RPMI8226 (cell line): ENCODE measurements at regions not wholly inside any gene's neighbourhood (a gene's known extent, or its start where the extent isn't known, plus 50 kb on each side); places are given as distances from the start of the nearest gene placed in this dataset.
"Not testable (repeated sequence)": the region's sequence is repeated elsewhere in the genome, so short reads cannot be mapped to it uniquely, and the experiment has no call there.

Source experiments
- DNase-seq: peaks from one replicate; pipeline ENCODE4 v3.0.0-alpha.2; 2015

DNA sequence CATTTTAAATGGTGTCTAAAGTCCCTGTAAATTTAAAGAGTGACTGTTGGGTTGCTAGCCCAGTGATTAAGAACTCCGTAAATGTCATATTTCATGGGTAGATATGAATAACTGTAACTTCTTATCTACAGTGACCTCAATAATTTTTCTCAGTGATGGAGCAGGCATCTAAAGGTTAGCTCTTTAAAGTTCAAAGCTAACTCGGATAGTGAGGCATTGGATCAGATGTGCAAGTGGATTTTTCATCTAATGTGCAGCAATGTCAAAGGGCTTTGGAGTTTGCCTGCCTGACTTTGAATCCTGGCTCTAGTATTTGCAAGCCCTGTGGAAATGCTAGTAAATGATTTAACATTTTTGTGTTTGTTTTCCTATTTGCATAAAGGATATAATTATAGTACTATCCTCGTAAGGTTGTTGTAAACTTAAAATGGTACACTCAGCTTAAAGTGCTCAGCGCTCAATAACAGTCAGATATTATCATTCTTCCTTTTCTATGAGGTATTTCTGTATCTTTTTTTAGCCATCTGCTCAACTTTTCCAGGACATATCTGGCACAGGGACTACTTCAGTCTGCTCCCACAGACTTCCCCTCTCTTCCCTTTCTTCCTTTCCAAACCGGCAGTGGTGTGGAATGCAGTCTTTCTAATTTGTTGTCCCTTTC lies 163.7 kb upstream of the ELL2 start:
- no peak for DNase-seq

DNA sequence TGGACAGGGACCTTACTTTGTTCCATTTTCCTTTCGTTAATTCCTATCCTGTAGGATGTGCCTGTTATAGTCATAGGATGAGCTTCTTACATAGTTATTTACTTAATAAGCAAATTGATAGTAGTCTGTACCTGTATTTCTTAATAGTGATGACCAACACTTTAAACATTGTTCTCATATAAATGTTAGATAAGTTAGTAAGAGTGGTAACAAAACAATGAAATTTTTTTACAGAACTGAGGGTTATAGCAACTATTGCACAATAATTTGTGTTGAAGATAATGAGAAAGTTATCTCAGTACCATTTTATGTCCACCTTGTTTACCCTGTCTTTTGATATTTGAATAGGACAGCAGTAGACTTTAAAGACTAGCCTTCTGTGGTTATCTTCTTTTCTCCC lies 162.9 kb upstream of the ELL2 start:
- no peak for DNase-seq

DNA sequence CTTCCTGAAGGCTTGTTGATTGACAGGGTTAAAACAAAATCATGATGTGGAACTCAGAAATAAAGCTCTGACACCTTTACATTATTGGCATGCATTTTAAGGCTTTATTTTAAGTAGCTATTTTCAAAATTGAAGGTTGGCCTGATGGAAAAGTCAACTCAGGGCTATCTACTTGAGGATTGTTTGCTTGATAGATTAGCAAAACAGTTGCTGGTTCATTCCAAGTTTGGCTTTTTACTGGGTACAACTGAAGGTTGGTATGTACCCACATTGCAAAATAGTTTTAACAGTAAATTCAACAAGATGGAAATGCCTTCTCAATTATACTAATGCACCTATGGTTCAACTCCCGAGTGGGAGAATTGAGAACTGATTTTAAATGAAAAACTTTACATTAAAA lies 161.8 kb upstream of the ELL2 start:
- DNase-seq: no peak

DNA sequence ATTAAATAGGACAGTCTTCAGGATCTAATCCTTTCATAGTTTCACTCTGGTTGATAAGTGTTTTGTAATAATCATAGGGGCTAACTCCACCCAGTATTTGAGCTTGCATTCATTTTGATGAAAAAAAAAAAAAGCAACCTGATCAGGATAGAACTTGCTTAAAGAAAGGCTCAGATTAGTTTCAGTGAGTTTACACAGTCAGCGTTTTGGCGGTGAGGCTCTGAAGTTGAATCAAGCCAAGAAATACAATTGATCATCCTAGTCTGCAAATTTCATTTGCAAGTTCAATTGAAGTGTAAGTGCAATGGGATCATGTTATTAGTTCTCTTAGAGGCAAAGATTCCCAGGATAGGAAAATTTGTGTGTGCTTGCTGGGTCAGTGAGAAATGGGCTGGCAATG lies 159.7 kb upstream of the ELL2 start:
- no peak for DNase-seq

DNA sequence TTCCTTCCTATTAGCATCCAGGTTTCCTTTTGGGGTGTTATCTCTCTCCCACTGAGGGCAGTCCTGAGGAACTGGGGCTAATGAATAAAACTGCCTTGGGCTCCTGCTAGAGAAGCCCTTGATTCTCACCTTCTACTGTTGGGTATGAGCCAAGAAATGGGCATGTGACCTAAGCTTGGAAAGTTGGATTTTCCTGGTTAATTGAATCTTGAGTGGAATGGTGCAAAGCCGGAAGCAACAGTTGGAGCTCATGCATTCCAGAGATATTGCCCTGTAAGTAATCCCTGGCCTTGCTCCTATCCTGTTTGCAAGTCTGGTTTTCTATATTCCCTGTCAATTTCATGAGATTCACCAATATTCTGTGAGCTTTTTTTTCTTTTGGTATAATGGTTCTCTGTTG lies 158.5 kb upstream of the ELL2 start:
- no peak for DNase-seq

DNA sequence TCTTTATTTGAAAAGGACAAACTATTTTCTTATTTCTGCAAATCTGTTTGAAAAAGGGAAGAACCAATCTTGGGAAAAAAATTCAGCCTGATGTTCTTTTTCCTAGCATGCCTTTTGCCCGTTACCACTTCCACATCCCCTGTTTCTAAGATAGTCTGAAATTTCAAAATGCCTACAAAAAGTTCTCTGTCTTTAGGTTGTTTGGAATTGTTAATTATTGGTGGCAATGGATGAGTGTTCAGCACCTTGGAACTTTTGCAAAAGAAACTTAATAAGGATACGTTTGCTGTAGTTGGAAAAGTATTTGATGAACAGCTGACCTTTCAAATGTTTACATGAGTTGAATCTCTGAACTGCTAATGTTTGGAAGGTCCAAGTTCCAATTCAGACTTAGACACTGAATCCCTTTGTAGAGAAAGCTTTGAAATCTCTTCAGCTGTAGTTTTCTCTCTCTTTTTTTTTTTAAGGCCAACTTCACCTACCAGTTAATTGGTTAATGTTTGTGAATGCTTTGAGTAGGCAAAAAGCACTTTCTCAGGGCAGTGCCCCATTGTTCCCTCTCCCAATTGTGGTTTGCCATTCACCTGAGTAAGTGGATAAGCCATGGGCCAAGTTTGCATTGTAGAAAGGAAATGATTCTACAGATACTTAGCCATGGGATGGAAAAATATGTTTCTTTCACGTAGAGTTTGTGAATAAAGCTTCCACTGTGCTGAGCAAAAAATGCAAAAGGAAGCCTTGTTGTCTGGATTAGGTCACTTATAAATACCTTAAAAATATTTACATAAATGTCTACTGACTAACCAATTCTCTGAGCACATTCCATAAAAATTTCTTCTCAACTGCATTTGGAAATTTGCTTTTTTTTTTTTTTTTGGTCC lies 156.4 kb upstream of the ELL2 start:
- DNase-seq: no peak

DNA sequence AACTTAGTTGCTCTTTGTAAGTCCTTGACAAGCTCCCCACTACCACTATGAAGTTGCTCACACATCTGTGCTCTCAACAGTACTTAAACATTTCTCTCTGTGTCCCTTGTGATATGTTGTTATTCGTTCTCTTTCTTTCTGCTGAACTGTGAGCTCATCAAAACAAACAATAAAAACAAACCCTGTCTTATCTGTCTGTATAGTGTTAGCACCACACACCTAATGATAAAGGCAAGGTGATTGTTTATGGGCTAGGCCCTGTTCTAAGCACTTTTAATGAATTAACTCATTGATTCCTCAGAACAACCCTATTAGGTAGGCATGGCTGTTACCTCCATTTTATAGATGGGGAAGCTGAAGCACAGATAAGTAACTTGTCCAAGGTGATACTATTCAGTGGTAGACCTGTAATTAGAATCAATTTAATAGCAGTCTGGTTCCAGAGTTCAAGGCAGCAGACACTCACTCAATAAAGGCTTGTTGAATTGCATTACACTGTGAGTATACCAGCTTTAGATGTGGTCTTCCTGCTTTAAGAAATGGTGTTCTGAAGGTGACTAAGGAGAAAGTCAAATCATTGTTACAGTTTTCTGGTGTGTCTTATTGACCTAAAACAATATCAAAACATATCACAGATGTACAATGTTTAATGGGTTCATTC lies 153.6 kb upstream of the ELL2 start:
- DNase-seq: no peak

DNA sequence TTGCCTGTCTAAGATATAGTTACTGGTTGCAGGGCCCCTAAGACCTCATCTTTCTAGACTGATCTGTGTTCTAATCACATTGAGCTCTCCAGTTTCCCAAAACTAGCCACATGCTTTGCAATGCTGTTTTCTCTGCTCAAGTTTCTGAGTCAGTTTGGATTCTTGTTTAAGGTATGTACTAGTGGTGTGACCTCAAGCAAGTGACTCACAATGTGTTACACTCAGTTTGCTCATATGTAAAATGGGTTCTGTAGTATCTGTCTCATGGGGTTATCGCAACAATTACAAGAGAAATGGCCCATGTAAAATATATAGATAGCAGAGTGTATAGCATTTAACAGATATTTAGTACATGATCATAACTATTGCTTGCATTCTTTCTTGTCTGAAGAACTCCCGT lies 153.1 kb upstream of the ELL2 start:
- DNase-seq: no peak

DNA sequence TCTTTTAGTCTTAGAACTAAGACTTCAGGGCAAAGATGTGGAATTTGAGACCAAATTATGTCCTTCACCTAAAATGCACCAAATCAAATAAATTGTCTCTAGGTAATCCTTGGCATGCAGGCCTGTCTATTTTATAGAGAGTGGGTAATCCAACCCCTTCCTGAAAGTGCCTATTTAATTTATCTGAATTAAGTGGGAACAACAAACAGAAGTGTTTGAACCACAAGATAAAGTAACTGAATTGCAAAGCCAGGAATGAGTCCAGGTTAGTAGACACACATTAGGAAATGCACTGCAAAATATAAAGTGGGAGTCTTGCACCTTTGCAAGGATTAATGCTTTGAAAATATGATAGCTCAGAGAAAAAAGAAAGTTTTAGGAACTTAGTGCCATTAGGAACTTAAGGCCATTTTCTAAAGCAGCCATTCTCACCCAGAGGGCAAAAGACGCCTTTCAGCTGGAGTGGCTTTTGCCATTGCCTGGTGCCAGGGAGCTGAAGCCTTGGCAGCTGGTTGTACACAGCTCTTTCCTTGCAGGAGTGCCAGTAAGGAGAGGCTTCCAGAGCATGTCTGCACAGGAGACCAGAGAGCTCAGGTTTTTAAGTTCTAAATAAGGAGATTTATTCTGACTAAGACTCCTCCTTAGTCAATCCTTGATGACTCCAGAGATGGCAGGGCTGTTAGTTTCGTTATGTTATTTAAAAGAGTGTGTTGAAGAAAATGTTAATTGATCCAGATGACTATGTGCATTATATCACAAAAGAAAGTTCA lies 151.7 kb upstream of the ELL2 start:
- DNase-seq: no peak

DNA sequence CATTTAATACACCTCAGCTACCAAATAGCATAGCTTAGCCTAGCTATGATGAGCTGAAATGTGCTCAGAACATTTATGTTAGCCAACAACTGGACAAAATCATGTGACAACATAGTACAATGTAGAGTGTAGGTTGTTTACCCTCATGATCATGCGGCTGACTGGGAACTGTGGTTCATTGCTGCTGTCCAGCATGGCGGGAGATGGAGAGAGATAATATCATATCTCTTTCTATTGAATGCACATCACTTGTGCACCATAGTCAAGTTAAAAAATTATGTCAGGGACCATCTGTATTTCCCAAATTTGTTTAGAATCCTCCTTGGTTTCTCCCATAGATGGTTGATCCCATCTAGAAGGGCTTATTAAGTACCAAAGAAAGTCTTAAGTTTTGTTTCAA lies 151.1 kb upstream of the ELL2 start:
- DNase-seq: no peak

DNA sequence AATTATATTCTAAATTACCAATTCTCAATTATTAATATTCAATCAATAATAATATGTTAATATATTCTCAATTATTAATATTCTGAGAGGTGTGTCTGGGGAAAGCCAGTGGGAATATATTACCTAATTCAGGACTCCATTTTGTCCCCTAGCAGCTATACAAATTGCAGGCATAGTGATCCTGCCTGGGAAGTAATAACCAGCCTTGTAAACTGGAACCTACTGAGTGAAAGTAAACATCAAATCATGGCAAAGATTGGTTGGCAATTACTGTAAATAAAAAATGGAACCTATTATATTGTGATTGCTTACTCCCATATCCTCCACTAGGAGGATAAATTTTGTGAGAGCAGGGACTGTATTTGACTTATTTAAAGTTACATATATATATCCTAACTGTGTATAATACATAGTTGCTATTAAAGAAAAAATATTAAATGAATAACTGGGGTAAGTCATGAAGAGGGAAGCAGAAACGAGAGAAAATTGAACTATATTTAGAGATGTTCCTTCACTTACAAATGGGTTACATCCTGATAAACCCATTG lies 150.5 kb upstream of the ELL2 start:
- DNase-seq: no peak

DNA sequence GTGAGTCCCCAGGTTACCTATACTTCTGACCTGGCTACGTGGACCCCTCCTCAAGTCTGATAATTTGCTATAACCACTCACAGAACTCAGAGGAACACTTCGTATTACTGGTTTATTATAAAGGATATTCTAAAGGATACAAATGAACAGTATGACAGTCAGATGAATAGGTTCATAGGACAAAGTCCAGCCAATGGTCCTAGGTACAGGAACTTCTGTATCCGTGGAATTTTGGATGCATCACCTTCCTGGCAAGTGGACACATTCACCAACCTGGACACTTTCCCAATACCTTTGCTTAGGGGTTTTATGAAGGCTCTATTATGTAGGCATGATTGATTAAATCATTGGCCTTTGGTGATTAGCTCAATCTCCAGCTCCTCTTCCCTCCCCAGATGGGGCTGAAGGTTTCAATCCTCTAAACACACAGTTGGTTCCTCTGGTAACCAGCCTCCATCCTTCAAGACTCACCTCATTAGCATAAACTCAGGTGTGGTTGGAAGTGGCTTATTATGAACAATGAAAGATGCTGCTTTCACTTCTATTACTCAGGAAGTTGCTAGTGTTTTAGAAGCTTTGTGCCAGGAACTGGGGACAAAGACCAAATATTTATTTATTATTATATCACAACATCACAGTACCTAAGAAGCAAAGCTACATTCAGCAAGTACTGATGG lies 149.6 kb upstream of the ELL2 start:
- DNase-seq: no peak

DNA sequence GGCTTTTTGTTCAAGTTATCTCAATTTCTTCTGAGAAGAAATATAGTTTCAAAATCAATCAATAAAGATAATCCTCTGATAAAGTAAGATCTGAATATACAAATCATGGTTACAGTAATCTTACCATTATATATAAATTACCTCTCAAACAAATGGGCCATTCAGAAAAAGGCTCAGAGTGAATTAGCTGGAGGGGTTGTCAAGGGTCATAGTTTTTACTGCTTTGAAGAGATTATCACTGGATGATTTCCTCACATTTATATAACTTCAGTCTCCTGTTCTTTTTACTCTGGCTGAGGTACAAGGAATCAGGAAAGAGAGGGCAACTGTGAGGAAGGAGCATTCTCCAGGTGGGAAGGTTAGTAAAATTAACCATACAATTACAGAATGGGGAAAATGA lies 148.6 kb upstream of the ELL2 start:
- DNase-seq: no peak

DNA sequence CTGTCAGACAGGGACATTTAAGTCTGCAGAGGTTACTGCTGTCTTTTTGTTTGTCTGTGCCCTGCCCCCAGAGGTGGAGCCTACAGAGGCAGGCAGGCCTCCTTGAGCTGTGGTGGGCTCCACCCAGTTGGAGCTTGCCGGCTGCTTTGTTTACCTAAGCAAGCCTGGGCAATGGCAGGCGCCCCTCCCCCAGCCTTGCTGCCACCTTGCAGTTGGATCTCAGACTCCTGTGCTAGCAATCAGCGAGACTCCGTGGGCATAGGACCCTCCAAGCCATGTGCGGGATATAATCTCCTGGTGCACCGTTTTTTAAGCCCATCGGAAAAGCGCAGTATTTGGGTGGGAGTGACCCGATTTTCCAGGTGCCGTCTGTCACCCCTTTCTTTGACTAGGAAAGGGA lies 147.0 kb upstream of the ELL2 start:
- not testable (repeated sequence) for DNase-seq

DNA sequence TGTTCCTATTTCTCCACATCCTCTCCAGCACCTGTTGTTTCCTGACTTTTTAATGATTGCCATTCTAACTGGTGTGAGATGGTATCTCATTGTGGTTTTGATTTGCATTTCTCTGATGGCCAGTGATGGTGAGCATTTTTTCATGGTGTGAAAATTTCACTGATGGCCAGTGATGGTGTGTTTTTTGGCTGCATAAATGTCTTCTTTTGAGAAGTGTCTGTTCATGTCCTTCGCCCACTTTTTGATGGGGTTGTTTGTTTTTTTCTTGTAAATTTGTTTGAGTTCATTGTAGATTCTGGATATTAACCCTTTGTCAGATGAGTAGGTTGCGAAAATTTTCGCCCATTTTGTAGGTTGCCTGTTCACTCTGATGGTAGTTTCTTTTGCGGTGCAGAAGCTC lies 142.2 kb upstream of the ELL2 start:
- not testable (repeated sequence) for DNase-seq

DNA sequence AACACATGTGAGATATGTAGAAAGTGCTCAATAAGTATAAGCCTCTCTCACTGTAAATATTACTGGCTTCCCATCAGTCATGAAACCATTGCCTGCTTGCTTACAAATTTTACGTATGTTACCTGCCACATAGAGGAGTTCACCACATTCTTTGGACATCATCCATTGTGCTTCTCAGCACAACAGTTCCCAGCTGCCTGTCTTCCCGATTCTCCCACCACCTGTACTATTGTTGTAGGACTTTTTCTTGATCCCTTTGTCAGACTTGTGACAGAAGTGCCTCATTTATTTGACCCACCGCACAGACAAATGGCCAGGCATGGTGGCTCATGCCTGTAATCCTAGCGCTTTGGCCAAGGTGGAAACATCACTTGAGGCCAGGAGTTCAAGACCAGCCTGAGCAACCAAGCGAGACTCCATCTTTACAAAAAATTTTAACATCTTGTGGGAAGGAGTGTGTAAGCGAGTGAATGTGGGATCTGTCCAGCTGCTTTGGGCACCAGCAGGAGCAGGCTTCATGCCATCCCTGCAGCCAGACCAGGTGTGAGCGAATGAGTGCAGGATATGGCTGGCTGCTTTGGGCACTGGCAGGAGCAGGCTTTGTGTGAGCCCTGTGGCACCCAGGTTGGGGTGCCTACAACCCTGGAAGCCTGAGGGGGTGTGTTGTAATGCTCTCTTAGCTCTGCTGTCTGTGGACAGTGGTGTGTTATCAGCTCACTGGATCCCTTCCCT lies 139.9 kb upstream of the ELL2 start:
- DNase-seq: no peak

DNA sequence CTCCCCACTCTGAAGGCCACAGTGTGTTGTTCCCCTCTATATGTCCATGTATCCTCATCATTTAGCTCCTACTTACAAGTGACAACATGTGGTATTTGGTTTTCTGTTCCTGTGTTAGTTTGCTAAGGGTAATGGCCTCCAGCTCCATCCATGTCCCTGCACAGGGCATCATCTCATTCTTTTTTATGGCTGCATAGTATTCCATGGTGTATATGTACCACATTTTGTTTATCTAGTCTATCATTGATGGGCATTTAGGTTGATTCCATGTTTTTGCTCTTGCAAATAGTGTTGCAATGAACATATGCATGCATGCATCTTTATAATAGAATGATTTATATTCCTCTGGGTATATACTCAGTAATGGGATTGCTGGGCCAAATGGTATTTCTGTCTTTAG lies 135.8 kb upstream of the ELL2 start:
- DNase-seq: not testable (repeated sequence)

DNA sequence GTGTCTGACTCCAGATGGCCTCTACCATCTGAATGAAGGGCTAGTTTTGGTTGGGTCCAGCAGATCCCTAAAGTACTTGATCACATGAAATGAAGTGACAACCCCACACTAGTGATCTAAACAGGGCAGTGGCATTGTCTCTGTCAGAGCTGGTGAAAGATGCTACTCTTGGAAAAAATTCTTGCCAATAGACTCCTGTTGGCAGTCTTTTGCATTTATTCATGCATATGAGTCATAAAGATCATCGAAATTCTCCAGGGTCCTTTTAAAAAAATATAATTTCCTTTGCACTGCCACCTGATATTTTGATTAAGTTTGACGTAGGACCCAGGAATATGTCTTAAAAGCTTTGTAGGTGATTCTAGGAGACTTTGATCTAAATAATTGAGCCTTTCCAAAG lies 135.1 kb upstream of the ELL2 start:
- no peak for DNase-seq

DNA sequence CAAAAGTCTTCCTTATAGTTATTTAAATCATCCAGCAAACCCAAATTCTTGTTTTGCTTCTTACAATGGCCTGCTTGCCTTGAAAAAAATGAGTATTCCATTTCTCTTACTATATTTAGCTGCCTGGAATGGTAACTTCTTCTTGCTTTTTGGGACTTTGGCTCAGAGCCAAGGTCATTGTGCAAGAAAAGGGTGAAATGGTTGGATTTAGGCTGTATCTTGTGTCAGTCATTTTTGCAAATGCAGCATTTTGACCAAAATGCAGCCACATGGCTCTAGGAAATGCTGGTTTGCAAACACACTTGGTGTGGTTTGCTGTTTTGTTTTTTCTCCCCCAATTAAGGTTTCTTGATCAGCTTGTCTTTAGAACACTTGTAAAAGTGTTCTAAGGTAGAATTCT lies 133.3 kb upstream of the ELL2 start:
- no peak for DNase-seq

DNA sequence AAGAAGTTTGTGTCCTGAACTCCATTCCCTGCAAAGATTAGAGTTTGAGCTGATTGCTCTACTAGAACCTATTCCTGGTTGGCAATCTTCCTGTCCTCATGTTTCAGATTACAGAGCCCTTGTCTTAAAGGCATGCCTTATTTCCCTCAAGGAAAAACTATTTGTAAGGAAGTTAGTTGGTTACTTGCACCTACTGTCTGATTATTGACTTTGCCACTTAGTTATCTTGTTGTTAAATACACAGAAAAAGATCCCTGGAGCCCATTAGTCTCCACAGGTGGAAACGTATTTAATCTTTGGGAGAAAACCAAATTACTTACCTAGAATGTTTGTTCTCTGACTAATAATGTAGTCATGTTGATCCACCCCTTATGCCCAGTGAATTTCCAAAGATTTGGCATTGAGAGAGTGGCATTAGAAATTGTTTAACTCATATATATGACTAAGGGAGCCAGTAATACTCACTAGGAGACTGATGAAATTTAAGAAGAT lies 132.3 kb upstream of the ELL2 start:
- DNase-seq: no peak

DNA sequence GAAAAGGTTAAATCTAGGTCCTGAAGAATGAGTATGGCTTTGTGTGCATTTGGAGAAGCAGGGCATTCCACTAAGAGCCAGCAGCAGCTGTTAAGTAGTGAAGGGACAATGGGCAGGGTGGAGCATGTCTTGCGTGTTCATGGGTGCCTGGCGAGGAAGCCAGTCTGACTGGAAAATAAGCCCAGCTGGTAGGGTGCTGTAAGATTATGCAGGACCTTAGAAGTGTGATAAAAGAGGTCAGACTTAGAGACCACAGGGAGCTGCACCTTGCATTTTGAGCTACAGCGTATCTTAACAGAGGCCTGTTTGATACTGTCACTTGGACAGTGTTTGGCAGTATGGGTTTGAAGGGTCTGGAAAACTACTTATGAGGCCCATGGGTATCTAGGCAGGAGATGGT lies 131.7 kb upstream of the ELL2 start:
- no peak for DNase-seq

DNA sequence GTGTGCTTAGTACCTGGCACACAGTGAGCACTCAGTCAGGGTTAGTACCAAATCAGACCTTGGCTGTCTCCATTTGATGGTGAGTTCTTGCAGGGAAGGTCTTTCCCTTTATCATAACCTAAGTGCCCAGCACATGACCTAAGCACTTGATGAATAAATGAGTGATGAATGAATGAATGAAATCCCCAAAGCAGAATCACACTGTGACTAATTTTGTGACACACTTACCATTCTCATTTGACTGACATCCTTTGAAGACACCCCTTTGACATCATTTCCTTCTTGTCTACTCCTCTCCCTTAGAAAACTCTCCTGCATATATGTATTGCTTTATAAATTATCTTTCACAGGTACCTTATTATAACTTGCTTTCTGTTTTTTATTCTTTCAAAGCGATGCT lies 130.2 kb upstream of the ELL2 start:
- no peak for DNase-seq
